ENCODE measurements at regions not wholly inside any gene's neighbourhood (a gene's known extent, or its start where the extent isn't known, plus 50 kb on each side); places are given as distances from the start of the nearest gene placed in this dataset.
"Not testable (repeated sequence)": the region's sequence is repeated elsewhere in the genome, so short reads cannot be mapped to it uniquely, and the experiment has no call there.

DNA sequence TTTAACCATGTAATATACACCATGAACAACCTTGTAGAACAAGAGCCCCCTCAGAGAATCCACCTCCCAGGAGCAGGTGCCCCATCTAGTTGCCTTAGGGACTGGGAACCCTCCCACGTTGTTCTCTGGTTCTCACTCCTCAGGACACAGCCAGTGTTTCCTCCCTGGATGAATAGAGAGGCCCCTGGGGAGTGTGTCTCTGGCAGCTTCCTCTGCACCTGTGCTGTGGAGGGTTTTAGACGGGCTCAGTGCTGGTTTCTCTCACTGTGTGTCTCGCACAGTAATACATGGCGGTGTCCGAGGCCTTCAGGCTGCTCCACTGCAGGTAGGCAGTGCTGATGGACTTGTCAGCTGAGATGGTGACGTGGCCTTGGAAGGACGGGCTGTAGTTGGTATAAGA, 581.3 kb downstream of the TMEM121 start:
- H3K27ac ChIP-seq: no peak overlapping the region
- TF ChIP-seq, protein P1, sequence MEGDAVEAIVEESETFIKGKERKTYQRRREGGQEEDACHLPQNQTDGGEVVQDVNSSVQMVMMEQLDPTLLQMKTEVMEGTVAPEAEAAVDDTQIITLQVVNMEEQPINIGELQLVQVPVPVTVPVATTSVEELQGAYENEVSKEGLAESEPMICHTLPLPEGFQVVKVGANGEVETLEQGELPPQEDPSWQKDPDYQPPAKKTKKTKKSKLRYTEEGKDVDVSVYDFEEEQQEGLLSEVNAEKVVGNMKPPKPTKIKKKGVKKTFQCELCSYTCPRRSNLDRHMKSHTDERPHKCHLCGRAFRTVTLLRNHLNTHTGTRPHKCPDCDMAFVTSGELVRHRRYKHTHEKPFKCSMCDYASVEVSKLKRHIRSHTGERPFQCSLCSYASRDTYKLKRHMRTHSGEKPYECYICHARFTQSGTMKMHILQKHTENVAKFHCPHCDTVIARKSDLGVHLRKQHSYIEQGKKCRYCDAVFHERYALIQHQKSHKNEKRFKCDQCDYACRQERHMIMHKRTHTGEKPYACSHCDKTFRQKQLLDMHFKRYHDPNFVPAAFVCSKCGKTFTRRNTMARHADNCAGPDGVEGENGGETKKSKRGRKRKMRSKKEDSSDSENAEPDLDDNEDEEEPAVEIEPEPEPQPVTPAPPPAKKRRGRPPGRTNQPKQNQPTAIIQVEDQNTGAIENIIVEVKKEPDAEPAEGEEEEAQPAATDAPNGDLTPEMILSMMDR (conservative IDR thresholded peaks at IDR 0.05): no peak

DNA sequence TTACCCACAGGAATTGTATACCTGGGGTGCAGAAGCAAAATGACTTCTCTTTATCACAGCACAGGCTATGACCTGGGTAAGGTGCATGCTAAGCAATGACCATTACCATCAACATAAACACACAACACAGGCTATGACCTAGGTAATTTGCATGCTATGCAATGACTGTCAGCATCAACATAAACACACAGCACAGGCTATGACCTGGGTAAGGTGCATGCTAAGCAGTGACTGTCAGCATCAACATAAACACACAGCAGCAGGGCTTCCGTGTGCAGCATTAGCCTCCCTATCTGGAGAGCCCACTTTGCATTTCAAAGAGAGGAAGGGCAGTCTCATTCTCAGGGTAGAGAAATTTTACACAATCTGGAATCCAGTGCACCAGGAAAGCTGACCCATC, 583.0 kb downstream of the TMEM121 start:
- TF ChIP-seq, protein P1 (conservative IDR thresholded peaks at IDR 0.05): no peak
- H3K27ac ChIP-seq: no peak overlapping the region

DNA sequence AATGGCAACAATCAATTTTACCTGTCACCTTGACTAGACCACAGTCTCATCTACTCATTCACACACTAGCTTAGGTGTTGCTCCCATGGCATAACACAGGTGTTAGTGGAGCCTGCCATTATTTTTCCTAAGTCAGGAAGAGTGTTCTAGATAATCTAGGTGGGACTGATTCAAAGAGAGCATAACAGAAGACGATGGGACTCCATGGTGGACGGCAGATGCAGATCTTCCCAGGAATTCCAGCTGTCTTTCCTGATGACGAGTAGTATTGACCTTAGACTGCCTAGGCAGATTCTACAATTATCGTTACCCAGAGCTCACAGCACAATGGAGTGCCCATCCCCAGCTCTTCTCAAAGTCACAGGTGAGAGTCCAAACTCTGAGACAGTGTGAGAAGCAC, 589.0 kb downstream of the TMEM121 start:
- TF ChIP-seq, protein P1 (conservative IDR thresholded peaks at IDR 0.05): no peak
- no peak overlapping the region for H3K27ac ChIP-seq

DNA sequence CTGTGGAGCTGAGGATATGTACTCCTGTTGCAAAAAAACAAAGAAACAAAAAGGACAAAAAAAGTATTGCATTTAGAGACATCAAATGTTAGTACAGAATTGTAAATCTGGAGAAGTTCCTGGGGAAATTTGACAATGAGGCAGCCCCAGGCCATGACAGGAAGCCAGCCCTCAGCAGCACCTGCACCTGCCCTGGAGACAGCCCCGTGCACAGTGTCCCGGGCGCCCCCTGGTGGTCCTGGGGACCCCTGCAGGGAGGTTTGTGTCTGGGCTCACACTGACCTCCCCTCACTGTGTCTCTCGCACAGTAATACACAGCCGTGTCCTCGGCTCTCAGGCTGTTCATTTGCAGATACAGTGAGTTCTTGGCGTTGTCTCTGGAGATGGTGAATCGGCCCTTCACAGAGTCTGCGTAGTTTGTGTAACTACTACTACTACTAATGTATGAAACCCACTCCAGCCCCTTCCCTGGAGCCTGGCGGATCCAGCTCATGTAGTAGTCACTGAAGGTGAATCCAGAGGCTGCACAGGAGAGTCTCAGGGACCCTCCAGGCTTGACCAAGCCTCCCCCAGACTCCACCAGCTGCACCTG, 590.1 kb downstream of the TMEM121 start:
- H3K27ac ChIP-seq: not testable (repeated sequence)

DNA sequence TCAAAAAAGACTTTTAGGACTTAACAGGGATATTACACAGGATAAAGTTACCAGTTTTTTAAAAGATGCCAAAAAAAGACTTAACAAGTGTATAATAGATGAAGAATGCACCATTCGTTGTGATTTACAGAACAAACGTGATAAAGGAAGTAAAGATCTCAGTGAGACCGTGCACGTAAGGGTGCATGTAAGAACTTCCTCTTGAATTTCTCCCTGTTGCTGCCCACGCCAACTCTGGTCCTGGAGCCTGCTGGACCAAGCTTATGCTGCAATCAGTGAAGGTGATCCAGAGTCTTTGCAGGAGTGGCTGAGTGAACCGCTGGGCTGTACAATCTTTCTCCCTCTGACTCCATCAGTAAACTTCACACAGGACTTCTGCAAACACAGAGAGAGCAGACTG, 593.7 kb downstream of the TMEM121 start:
- TF ChIP-seq, protein P1 (conservative IDR thresholded peaks at IDR 0.05): no peak
- no peak overlapping the region for H3K27ac ChIP-seq

DNA sequence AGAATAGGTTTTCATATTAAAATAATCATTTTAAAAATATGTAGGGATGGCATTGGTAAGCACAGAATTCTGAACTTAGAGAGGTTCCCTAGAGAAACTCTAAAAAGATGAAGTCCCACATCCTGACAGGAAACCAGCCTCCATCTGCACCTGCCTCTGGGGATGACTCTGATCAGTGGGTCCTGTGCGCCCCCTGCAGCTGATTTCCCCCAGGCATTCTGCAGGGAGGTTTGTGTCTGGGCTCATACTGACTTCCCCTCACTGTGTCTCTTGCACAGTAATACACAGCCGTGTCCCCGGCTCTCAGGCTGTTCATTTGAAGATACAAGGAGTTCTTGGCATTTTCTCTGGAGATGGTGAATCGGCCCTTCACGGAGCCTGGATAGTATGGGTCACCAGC, 602.9 kb downstream of the TMEM121 start:
- TF ChIP-seq, protein P1 (conservative IDR thresholded peaks at IDR 0.05): no peak
- H3K27ac ChIP-seq: no peak overlapping the region

DNA sequence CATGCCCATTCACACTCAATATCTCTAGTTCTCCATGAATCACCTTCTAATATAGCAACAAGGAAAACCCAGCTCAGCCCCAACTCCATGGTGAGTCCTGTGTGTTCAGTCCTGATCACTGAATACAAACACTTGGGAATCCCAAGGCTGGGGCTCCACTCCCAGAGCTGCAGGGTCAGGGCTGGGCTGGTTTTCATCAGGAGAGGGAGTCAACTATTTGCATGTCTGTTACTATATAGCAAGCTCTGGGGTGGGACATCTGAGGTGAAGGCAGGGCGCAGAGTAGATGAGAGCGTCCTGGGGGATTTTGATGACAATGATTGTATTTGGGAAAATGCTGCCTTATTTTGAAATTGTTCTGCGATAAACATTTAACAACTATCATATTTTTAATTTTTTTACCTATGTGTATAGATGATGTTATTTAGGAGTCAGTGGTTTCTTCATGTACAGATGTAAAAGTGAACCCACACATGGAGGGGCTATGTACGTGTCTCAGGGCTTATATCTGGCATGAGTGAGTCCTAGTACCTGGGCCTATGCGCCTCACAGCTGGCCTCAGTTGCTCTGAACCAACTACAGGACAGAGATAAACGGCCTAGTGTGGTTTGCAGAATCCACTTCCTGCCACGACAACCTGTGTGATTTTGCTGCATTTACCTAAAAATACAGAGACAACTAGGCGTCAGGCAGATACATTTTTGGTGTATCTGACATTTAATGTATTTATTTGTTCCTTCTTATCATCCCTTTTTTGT, 603.7 kb downstream of the TMEM121 start:
- H3K27ac ChIP-seq: not testable (repeated sequence)

DNA sequence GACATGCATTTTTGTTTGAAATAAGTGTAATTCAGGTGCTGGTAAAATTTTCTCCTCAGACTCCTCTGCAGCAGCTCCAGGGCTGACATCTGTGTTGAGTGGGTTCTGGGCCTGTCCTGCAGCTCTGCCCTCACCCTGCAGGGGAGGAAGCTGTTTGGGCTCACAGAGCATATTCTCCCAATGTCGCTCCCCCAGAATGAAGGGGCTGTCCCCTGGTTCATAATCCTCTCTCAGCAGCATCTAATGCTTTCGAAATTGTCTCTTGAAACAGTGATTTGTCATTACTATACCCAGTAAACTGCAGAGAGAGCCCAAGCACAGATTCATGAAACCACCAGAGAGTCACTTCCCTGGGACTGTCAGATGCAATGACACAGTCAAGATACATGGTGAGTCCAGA, 606.7 kb downstream of the TMEM121 start:
- not testable (repeated sequence) for H3K27ac ChIP-seq

DNA sequence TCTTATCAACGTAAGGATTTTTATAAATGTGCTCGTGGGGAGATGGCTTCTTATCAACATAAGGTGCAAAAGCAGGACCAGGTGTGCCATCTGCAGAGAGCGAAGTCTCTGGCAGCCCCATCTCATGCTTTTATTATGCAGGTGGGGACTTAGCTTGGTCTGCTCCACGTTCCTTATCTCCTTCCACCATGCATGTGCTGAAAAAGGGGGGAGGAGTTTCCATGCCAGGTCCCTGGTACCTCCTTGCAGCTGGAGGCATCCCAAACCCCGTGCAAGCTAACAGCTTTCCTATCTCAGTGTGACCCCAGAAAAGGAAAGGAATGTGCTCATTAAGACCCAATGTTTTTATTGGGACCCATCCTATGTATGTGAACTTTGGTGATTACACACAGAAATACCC, 608.5 kb downstream of the TMEM121 start:
- TF ChIP-seq, protein P1 (conservative IDR thresholded peaks at IDR 0.05): no peak
- no peak overlapping the region; the same call in 1 of the 2 replicates for H3K27ac ChIP-seq

Data from VCaP (cell line).